Central memory CD8-positive, alpha-beta T cell (primary cell): ENCODE measurements at regions not wholly inside any gene's neighbourhood (a gene's known extent, or its start where the extent isn't known, plus 50 kb on each side); places are given as distances from the start of the nearest gene placed in this dataset.

Source experiments
- ATAC-seq: fragments of 150-1000 bp; cut with Tn5 transposase; replicated peaks from 2 replicates; pipeline ENCODE4 v1.10.0; 2022; ENCODE audit warnings: mild to moderate bottlenecking, moderate FRiP score, moderate number of reproducible peaks; ENCODE audit not compliant: poor library complexity, severe bottlenecking; ENCODE audit errors: extremely low read depth
- DNase-seq, 2 donors: peaks; one replicate each; pipeline ENCODE4 v3.0.0; 2021; ENCODE audit warnings: low spot score in 2 of 2
- H3K27ac Mint-ChIP-seq: one replicate; pipeline ENCODE4 v1.8.0; 2022; ENCODE audit warnings: low read depth, mild to moderate bottlenecking, moderate library complexity, mixed read lengths
- H3K27me3 Mint-ChIP-seq: one replicate; pipeline ENCODE4 v1.8.0; 2022; ENCODE audit warnings: mixed read lengths
- H3K36me3 Mint-ChIP-seq: one replicate; pipeline ENCODE4 v1.8.0; 2022; ENCODE audit warnings: mild to moderate bottlenecking, moderate library complexity, mixed read lengths; ENCODE audit not compliant: insufficient read depth
- H3K4me1 Mint-ChIP-seq: one replicate; pipeline ENCODE4 v1.8.0; 2022; ENCODE audit warnings: mixed read lengths
- H3K4me3 Mint-ChIP-seq: one replicate; pipeline ENCODE4 v1.8.0; 2022; ENCODE audit warnings: mild to moderate bottlenecking, moderate library complexity, mixed read lengths
- H3K9me3 Mint-ChIP-seq: one replicate; pipeline ENCODE4 v1.8.0; 2022; ENCODE audit warnings: mixed read lengths

DNA sequence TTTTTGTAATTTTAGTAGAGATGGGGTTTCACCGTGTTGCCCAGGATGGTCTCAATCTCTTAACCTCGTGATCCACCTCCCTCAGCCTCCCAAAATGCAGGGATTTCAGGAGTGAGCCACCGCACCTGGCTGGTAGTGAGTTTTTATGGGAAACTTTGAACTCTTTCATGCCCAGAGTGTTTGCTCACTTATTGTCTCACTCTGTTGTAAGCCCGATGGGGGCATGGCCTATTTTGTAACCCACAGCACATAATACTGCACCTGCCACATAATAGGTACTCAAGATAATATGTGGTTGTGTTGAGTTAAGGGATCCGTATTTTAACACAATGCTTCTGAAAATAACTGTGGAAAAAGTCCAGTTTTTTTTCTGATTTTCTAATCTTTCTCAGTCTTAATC lies 109.6 kb upstream of the GIMD1 start:
- Mint-ChIP-seq H3K27ac (no peak overlapping the region), H3K4me1 (no peaks in the 10 kb centered on the region), H3K9me3 (peaks cover 11% of the 10 kb centered on the region), H3K27me3 (no peaks in the 10 kb centered on the region), H3K4me3 (no peak overlapping the region), H3K36me3 (no peaks in the 10 kb centered on the region)
- DNase-seq = no peak
- ATAC-seq = no peak

- DNase-seq (no peak), ATAC-seq (no peak)
- Mint-ChIP-seq H3K27ac (no peak overlapping the region), H3K4me3 (no peak overlapping the region), H3K27me3 (peaks cover 9% of the 10 kb centered on the region), H3K9me3 (peaks cover 13% of the 10 kb centered on the region), H3K4me1 (no peaks in the 10 kb centered on the region), H3K36me3 (no peaks in the 10 kb centered on the region)
Observed at GRCh38 chr4:106476741-106477140, 108.2 kb upstream of the GIMD1 start.

- Mint-ChIP-seq H3K4me1 (no peaks in the 10 kb centered on the region), H3K27ac (no peak overlapping the region), H3K27me3 (peaks cover 19% of the 10 kb centered on the region), H3K36me3 (no peaks in the 10 kb centered on the region), H3K9me3 (peaks cover 23% of the 10 kb centered on the region), H3K4me3 (no peak overlapping the region)
- ATAC-seq (no peak), DNase-seq (no peak)
Observed at GRCh38 chr4:106473515-106473914, 104.9 kb upstream of the GIMD1 start.

- no peak overlapping the region for H3K4me3 Mint-ChIP-seq
- peaks cover 24% of the 10 kb centered on the region for H3K9me3 Mint-ChIP-seq
- ATAC-seq = no peak
- no peak overlapping the region for H3K27ac Mint-ChIP-seq
- H3K27me3 Mint-ChIP-seq = peaks cover 19% of the 10 kb centered on the region
- no peaks in the 10 kb centered on the region for H3K36me3 Mint-ChIP-seq
- no peaks in the 10 kb centered on the region for H3K4me1 Mint-ChIP-seq
- no peak for DNase-seq
Observed at GRCh38 chr4:106471151-106471550, 102.6 kb upstream of the GIMD1 start.

DNA sequence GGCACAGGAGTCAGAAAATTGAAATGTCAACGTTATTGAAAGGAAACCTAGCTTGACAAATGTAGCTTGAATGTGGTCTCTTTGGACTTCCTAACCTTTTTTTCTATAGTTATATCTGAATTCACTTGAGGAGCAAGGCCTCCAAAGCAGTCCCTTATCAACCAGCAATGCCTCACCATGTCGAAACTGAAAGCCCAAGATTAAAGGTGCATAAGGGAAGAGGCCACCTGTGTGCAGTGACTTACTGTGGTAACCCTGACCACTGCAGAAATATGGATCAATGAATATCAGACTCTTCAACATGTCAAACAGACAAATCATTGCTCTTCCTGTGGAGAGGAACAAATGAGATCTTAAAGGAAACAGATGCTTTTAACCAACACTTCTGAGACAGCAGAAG lies 95.0 kb upstream of the GIMD1 start:
- no peak for DNase-seq
- H3K36me3 Mint-ChIP-seq = no peaks in the 10 kb centered on the region
- no peak overlapping the region for H3K27ac Mint-ChIP-seq
- no peaks in the 10 kb centered on the region for H3K4me1 Mint-ChIP-seq
- no peak overlapping the region for H3K4me3 Mint-ChIP-seq
- H3K9me3 Mint-ChIP-seq = peaks cover 8% of the 10 kb centered on the region
- ATAC-seq = no peak
- H3K27me3 Mint-ChIP-seq = no peaks in the 10 kb centered on the region

- H3K9me3 Mint-ChIP-seq = peaks cover 7% of the 10 kb centered on the region
- ATAC-seq (no peak), DNase-seq (no peak)
- no peaks in the 10 kb centered on the region for H3K4me1 Mint-ChIP-seq
- no peaks in the 10 kb centered on the region for H3K27me3 Mint-ChIP-seq
- no peak overlapping the region for H3K27ac Mint-ChIP-seq
- H3K4me3 Mint-ChIP-seq = no peak overlapping the region
- H3K36me3 Mint-ChIP-seq = no peaks in the 10 kb centered on the region
Observed at GRCh38 chr4:106454581-106454980, 86.0 kb upstream of the GIMD1 start.

- no peak for ATAC-seq
- peaks cover 7% of the 10 kb centered on the region for H3K9me3 Mint-ChIP-seq
- no peaks in the 10 kb centered on the region for H3K27me3 Mint-ChIP-seq
- H3K27ac Mint-ChIP-seq = no peak overlapping the region
- DNase-seq = no peak
- no peak overlapping the region for H3K4me3 Mint-ChIP-seq
- H3K36me3 Mint-ChIP-seq = no peaks in the 10 kb centered on the region
- no peaks in the 10 kb centered on the region for H3K4me1 Mint-ChIP-seq
Observed at GRCh38 chr4:106454021-106454420, 85.4 kb upstream of the GIMD1 start.

DNA sequence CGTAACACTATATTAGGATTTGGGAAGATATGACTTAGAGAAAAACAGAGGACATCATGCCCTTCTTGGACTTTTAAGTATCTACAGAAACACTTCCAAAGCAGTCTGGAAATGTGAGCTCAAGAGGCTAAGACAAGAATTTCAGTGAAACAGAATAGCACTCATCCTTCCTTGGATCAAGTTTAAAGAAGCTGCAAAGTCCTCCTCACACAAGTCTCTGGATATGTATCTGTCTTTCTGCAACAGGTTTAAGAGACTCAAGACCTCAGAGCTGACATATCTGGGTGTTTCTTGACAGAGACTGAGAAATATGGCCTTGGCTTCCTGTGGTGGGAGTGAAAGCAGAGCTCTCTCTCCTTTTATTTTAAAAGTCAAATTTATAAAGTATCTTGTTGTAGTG lies 82.5 kb upstream of the GIMD1 start:
- Mint-ChIP-seq H3K9me3 (peaks cover 13% of the 10 kb centered on the region), H3K27ac (no peak overlapping the region), H3K4me3 (no peak overlapping the region), H3K4me1 (no peaks in the 10 kb centered on the region), H3K27me3 (no peaks in the 10 kb centered on the region), H3K36me3 (no peaks in the 10 kb centered on the region)
- DNase-seq = no peak
- no peak for ATAC-seq

DNA sequence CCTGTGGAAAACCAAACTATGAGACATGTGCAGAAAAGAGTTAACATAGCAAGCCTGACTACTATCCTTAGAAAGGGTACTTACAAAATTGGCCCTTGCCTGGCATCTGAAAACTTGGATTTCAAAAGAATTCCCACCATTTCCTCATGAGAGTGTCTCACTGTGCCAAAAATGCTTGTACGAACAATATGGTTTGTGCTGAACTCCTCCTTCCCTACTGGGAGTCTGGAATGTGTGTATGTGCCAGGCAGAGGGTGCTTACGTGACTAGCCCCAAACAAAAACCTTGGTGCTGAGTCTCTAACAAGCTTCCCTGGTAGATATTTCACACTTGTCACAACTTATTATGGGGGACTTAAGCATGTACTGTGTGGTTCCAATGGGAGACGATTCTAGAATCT lies 81.7 kb upstream of the GIMD1 start:
- Mint-ChIP-seq H3K4me3 (no peak overlapping the region), H3K9me3 (peaks cover 13% of the 10 kb centered on the region), H3K27ac (no peak overlapping the region), H3K4me1 (no peaks in the 10 kb centered on the region), H3K27me3 (no peaks in the 10 kb centered on the region), H3K36me3 (no peaks in the 10 kb centered on the region)
- ATAC-seq (no peak), DNase-seq (no peak)

GRCh38 chr4:106444557-106444956 lies 76.0 kb upstream of the GIMD1 start:
- ATAC-seq = no peak
- DNase-seq = no peak
- H3K4me1 Mint-ChIP-seq = no peaks in the 10 kb centered on the region
- H3K27me3 Mint-ChIP-seq = no peaks in the 10 kb centered on the region
- H3K4me3 Mint-ChIP-seq = no peak overlapping the region
- no peaks in the 10 kb centered on the region for H3K36me3 Mint-ChIP-seq
- H3K9me3 Mint-ChIP-seq = peaks cover 7% of the 10 kb centered on the region
- no peak overlapping the region for H3K27ac Mint-ChIP-seq

DNA sequence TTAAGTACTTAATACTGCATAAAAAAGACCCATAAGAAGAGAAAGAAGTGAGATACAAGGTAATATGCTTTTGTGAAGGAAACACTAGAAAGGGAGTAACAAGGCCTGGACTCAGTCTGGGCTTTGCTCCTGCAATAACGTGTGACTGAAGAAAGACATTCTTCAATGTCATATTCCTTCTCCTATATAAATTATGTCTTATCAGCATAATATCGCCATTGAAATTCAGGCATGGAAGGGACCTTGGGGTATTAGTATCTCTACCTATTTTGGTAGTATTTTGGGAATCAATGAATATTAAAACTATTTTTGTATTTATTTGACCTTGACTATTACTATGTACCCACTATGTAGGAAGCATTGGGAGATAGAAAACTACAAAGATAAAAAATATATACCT lies 62.2 kb upstream of the GIMD1 start:
- no peaks in the 10 kb centered on the region for H3K4me1 Mint-ChIP-seq
- DNase-seq (no peak), ATAC-seq (no peak)
- H3K36me3 Mint-ChIP-seq = no peaks in the 10 kb centered on the region
- H3K4me3 Mint-ChIP-seq = no peak overlapping the region
- no peak overlapping the region for H3K27ac Mint-ChIP-seq
- H3K27me3 Mint-ChIP-seq = no peaks in the 10 kb centered on the region
- H3K9me3 Mint-ChIP-seq = no peaks in the 10 kb centered on the region

DNA sequence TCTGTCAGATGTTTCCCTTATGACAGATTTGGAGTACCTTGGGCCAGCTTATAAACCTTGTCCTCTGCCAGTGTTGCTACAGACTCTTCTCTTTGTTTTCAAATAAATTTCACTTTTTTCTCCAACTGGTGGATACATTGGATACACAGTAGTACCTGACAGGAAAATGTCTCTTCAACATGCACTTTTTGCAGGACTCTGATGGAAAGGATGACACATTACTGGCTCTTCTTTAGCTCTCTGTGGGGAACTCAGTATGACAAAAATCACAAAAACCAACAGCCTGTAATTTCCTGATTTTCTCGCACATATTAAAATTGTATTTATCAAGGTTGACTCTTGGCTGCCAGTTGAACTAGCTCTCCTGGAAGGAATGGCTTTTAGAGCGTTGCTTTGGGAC lies 61.3 kb upstream of the GIMD1 start:
- DNase-seq (no peak), ATAC-seq (no peak)
- no peaks in the 10 kb centered on the region for H3K4me1 Mint-ChIP-seq
- H3K27ac Mint-ChIP-seq = no peak overlapping the region
- no peaks in the 10 kb centered on the region for H3K9me3 Mint-ChIP-seq
- H3K27me3 Mint-ChIP-seq = no peaks in the 10 kb centered on the region
- H3K4me3 Mint-ChIP-seq = no peak overlapping the region
- H3K36me3 Mint-ChIP-seq = no peaks in the 10 kb centered on the region

DNA sequence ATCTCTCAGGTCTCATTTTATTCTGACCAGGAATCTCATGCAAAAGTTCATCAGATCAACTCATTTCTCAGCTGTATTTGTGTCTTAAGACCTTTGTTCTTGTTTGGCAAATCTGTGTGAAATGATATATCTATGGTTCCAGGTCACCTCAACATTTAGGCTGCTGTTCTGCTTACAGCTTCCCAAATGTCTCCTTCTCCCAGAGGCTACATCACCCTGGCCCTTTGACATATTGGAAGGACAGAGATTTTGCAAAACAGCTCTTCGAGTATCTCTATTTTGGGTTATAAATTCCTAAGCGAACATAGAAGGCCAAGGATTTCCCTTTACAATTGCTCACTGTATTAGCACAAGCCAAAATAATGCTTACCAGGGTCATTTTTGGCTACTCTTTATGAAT lies 57.5 kb upstream of the GIMD1 start:
- Mint-ChIP-seq H3K4me1 (no peaks in the 10 kb centered on the region), H3K4me3 (no peak overlapping the region)

GRCh38 chr4:106425576-106425975 lies 57.0 kb upstream of the GIMD1 start:
- ATAC-seq (no peak), DNase-seq (no peak)
- H3K4me3 Mint-ChIP-seq = no peak overlapping the region
- H3K4me1 Mint-ChIP-seq = no peaks in the 10 kb centered on the region
- peaks cover 1% of the 10 kb centered on the region for H3K36me3 Mint-ChIP-seq
- H3K9me3 Mint-ChIP-seq = no peaks in the 10 kb centered on the region
- H3K27ac Mint-ChIP-seq = no peak overlapping the region
- H3K27me3 Mint-ChIP-seq = no peaks in the 10 kb centered on the region

More for the DNA sequence above, 57.5 kb upstream of the GIMD1 start:
- H3K27me3 Mint-ChIP-seq = no peaks in the 10 kb centered on the region
- H3K27ac Mint-ChIP-seq = no peak overlapping the region
- H3K9me3 Mint-ChIP-seq = no peaks in the 10 kb centered on the region
- no peak for ATAC-seq
- no peak for DNase-seq
- H3K36me3 Mint-ChIP-seq = peaks cover 1% of the 10 kb centered on the region
